ENCODE measurements at regions not wholly inside any gene's neighbourhood (a gene's known extent, or its start where the extent isn't known, plus 50 kb on each side); places are given as distances from the start of the nearest gene placed in this dataset.

DNA sequence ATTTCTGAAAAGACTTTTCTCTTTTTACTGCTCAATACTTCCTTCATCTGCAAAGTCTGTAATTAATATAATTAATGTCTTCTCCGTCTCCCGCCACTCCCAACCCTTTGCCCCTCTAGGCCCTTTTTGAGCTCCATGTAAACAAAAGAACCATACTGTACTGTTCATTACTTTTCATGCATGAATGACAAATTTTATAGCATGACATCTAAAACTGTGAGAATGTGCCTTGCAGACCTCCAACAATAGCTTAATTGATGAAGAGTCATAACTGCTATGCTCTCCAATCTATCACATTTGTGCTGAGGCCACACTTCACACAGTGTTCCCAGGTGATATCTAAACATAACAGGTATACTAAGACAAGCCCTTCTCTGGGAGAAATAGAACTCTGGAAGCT lies 1122.7 kb upstream of the ATXN7L3B start:
- Histone ChIP-seq H3K36me3 (no peaks in the 10 kb centered on the region), H3K27me3 (no peaks in the 10 kb centered on the region), H3K4me1 (no peaks in the 10 kb centered on the region), H3K27ac (no peak overlapping the region), H3K9me3 (peaks cover 0 to 25% (median 8%) of the 10 kb centered on the region in 4 donors), H3K4me3 (no peak overlapping the region)
- no peak for DNase-seq (ENCODE audit: low spot score in 2 of 2)
- TF ChIP-seq EP300 (IDR thresholded peaks at IDR 0.05): no peak
- TF ChIP-seq POLR2A (IDR thresholded peaks at IDR 0.05): no peak
- TF ChIP-seq CTCF (IDR thresholded peaks at IDR 0.05): no peak
- WGBS, 2 donors: 47 to 59% methylated on average over 2 of the region's 2 CpGs

- H3K27ac ChIP-seq: no peak overlapping the region
- DNase-seq (ENCODE audit: low spot score in 2 of 2): no peak
- H3K27me3 ChIP-seq: no peaks in the 10 kb centered on the region
- TF ChIP-seq EP300 (IDR thresholded peaks at IDR 0.05): no peak
- no peak for TF ChIP-seq CTCF (IDR thresholded peaks at IDR 0.05)
- no peak for TF ChIP-seq POLR2A (IDR thresholded peaks at IDR 0.05)
- no peaks in the 10 kb centered on the region for H3K4me1 ChIP-seq
- no peak overlapping the region for H3K4me3 ChIP-seq
- H3K9me3 ChIP-seq: peaks cover 0 to 8% (median 6%) of the 10 kb centered on the region in 4 donors
- no peaks in the 10 kb centered on the region for H3K36me3 ChIP-seq
Observed at GRCh38 chr12:73418541-73418940, 1119.1 kb upstream of the ATXN7L3B start.

DNA sequence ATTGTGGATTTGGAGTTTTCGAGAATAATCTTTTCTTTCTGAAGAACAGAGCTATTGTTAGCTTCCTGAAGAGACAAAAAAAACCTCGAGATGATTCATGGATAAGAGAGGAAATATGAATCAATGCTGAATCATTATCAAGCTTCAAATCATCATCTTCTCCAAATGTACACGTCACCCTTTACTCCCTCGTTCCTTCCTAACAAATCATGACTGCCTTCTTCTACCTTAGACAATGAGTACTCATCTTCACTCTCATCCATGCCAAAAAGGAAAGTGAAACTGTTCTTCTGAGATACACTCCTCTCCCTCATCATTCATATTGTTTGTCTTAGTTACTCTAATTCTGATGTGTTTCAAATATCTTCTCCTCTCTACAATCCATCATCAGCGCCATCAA lies 1115.8 kb upstream of the ATXN7L3B start:
- H3K27ac ChIP-seq: no peak overlapping the region
- no peak for DNase-seq (ENCODE audit: low spot score in 2 of 2)
- H3K4me3 ChIP-seq: no peak overlapping the region
- no peaks in the 10 kb centered on the region for H3K27me3 ChIP-seq
- WGBS, 2 donors: 62 to 66% methylated on average over 5 of the region's 5 CpGs
- no peaks in the 10 kb centered on the region for H3K4me1 ChIP-seq
- TF ChIP-seq POLR2A (IDR thresholded peaks at IDR 0.05): no peak
- no peak for TF ChIP-seq EP300 (IDR thresholded peaks at IDR 0.05)
- no peak for TF ChIP-seq CTCF (IDR thresholded peaks at IDR 0.05)
- H3K9me3 ChIP-seq: peaks cover 0 to 14% (median 0%) of the 10 kb centered on the region in 4 donors
- no peaks in the 10 kb centered on the region for H3K36me3 ChIP-seq

DNA sequence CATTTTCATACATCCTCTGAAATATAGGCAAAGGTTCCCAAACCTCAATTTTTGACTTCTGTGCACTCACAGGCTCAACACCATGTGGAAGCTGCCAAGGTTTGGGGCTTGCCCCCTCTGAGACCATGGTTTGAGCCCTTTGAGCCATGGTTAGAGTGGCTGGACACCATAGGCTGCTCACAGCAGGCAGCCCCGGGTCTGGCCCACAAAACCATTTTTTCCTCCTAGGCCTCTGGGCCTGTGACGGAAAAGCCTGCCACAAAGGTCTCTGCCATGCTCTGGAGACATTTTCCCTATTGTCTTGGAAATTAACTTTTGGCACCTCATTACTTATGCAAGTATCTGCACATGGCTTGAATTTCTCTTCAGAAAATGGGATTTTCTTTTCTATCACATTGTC lies 1113.2 kb upstream of the ATXN7L3B start:
- no peak overlapping the region for H3K27ac ChIP-seq
- H3K4me3 ChIP-seq: no peak overlapping the region
- 44 to 74% methylated on average over 2 of the region's 2 CpGs for WGBS, 2 donors
- H3K9me3 ChIP-seq: peaks cover 0 to 14% (median 0%) of the 10 kb centered on the region in 4 donors
- DNase-seq (ENCODE audit: low spot score in 2 of 2): no peak
- no peaks in the 10 kb centered on the region for H3K27me3 ChIP-seq
- TF ChIP-seq CTCF (IDR thresholded peaks at IDR 0.05): no peak
- no peaks in the 10 kb centered on the region for H3K4me1 ChIP-seq
- no peaks in the 10 kb centered on the region for H3K36me3 ChIP-seq

GRCh38 chr12:73445658-73446324 lies 1091.8 kb upstream of the ATXN7L3B start:
- no peak for TF ChIP-seq EP300 (IDR thresholded peaks at IDR 0.05)
- no peak for TF ChIP-seq POLR2A (IDR thresholded peaks at IDR 0.05)
- TF ChIP-seq CTCF (IDR thresholded peaks at IDR 0.05): no peak
- no peak overlapping the region for H3K4me3 ChIP-seq
- H3K27ac ChIP-seq: no peak overlapping the region
- H3K36me3 ChIP-seq: no peaks in the 10 kb centered on the region
- no peak for DNase-seq (ENCODE audit: low spot score in 2 of 2)
- no peaks in the 10 kb centered on the region for H3K4me1 ChIP-seq
- H3K9me3 ChIP-seq: no peaks in the 10 kb centered on the region
- 56 to 69% methylated on average over 2 of the region's 2 CpGs for WGBS, 2 donors
- no peaks in the 10 kb centered on the region for H3K27me3 ChIP-seq

Measured in tibial nerve (tissue), 4 donors.